BLaER1 (cell line): ENCODE measurements at regions not wholly inside any gene's neighbourhood (a gene's known extent, or its start where the extent isn't known, plus 50 kb on each side); places are given as distances from the start of the nearest gene placed in this dataset.

Experiments used
- H3K27ac ChIP-seq: shearing (Covaris generic); formaldehyde crosslinking; 2 replicates; pipeline ENCODE4 v1.8.1; 2022
- H3K27me3 ChIP-seq: shearing (Covaris generic); formaldehyde crosslinking; 2 replicates; pipeline ENCODE4 v1.8.1; 2022
- H3K36me3 ChIP-seq: shearing (Covaris generic); formaldehyde crosslinking; 2 replicates; pipeline ENCODE4 v1.8.1; 2022
- H3K4me1 ChIP-seq: shearing (Covaris generic); formaldehyde crosslinking; 2 replicates; pipeline ENCODE4 v1.8.1; 2022
- H3K4me2 ChIP-seq: shearing (Covaris generic); formaldehyde crosslinking; 2 replicates; pipeline ENCODE4 v1.8.1; 2022
- H3K4me3 ChIP-seq: shearing (Covaris generic); formaldehyde crosslinking; 2 replicates; pipeline ENCODE4 v1.8.1; 2022
- H3K9ac ChIP-seq: shearing (Covaris generic); formaldehyde crosslinking; 2 replicates; pipeline ENCODE4 v1.8.1; 2022
- H3K9me3 ChIP-seq: shearing (Covaris generic); formaldehyde crosslinking; 2 replicates; pipeline ENCODE4 v1.8.1; 2022
- H4K20me1 ChIP-seq: shearing (Covaris generic); formaldehyde crosslinking; 2 replicates; pipeline ENCODE4 v1.8.1; 2022
- Cebpa-rat ChIP-seq: shearing (Covaris generic); IDR thresholded peaks from 2 replicates; pipeline ENCODE4 v1.8.1; 2022

DNA sequence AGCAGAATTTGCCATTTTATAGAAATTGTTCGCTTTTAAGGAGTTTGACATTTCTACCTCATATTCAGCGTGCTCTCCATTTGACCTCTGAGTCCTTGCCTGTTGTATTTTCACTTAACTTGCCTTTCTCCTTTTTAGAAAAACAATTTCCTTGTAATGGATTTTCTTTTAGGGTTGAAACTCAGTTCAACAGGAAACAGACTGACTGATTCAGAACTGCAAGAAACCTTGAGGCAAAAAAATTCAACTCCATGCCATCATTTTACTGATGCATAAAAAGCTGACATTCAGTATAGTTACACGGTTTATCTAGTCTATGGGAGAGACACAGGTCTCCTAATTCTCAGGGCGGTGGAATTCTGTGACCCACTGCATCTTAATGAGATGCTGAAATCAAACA is 59.8 kb downstream of the MRPS30 start:
- no peak overlapping the region for H3K9ac ChIP-seq
- TF ChIP-seq Cebpa-rat = no peak

DNA sequence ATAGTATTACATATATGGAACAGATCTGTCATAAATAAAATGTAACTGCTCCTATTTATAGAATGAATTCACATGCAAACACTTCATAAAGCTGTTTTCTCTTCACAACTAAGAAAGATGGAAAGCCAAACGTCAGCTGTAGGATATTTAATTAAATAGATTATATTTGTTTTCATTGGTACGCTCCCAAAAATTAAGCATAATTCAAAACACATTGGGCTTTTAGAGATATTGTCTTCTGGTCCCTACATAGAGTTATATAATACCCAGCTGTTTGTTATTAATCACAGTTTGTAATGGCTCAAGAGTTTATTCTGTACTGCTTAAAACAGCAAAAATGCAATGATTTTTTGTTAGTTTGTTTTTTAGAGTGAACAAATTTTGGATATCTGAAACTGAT is 61.2 kb downstream of the MRPS30 start:
- no peak overlapping the region for H3K4me3 ChIP-seq
- no peaks in the 10 kb centered on the region for H3K36me3 ChIP-seq
- no peak overlapping the region for H3K27ac ChIP-seq
- H3K9ac ChIP-seq = no peak overlapping the region
- H3K9me3 ChIP-seq = no peaks in the 10 kb centered on the region
- no peak overlapping the region for H3K4me2 ChIP-seq
- H4K20me1 ChIP-seq = no peaks in the 10 kb centered on the region
- H3K27me3 ChIP-seq = no peaks in the 10 kb centered on the region
- no peak for TF ChIP-seq Cebpa-rat
- no peaks in the 10 kb centered on the region for H3K4me1 ChIP-seq

More for the DNA sequence above, 59.8 kb downstream of the MRPS30 start:
- Histone ChIP-seq H4K20me1 (no peaks in the 10 kb centered on the region), H3K4me3 (no peak overlapping the region), H3K4me2 (no peak overlapping the region), H3K4me1 (no peaks in the 10 kb centered on the region), H3K27ac (no peak overlapping the region), H3K9me3 (no peaks in the 10 kb centered on the region), H3K36me3 (no peaks in the 10 kb centered on the region), H3K27me3 (no peaks in the 10 kb centered on the region)

DNA sequence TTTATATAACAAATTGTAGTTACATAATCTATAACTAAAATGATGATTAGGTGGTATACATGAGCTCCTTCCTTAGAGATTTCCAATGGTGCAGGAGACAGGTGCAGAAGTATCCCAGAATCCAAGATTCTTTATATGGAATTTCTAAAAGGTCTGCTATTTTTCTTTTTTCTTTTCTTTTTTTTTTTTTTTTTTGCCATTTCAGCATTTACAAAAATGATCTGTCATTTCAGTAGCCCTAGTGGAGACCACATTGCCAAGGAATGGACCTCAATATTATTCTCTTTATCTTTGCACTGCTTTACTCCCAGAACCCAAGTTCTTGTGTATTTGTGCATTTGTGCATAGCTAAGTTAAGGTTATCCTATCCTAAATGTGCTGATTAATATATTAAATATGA is 61.7 kb downstream of the MRPS30 start:
- TF ChIP-seq Cebpa-rat = no peak
- no peaks in the 10 kb centered on the region for H3K36me3 ChIP-seq
- H3K9me3 ChIP-seq = no peaks in the 10 kb centered on the region
- H4K20me1 ChIP-seq = no peaks in the 10 kb centered on the region
- H3K4me2 ChIP-seq = no peak overlapping the region
- H3K9ac ChIP-seq = no peak overlapping the region
- H3K4me1 ChIP-seq = no peaks in the 10 kb centered on the region
- H3K4me3 ChIP-seq = no peak overlapping the region
- H3K27me3 ChIP-seq = no peaks in the 10 kb centered on the region
- H3K27ac ChIP-seq = no peak overlapping the region

DNA sequence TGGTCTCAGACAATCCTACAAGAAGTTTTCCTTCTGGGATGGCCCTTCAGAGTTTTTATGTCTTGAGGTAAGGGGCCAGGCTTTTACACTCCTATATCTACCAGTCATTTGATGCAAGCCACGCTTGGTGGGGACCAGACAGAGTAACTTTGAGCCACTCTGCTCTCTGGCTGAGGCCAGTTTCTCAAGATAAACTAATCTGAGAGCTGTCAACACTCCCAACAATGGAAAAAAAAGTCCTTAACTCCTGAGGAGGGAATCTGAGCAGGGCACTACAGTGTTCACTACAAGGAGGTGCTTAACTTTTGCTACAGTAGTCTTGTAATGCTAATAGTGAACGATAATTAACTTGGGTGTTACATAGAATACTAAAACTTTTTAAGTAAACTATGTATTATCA is 62.7 kb downstream of the MRPS30 start:
- no peak for TF ChIP-seq Cebpa-rat
- H3K9me3 ChIP-seq = no peaks in the 10 kb centered on the region

DNA sequence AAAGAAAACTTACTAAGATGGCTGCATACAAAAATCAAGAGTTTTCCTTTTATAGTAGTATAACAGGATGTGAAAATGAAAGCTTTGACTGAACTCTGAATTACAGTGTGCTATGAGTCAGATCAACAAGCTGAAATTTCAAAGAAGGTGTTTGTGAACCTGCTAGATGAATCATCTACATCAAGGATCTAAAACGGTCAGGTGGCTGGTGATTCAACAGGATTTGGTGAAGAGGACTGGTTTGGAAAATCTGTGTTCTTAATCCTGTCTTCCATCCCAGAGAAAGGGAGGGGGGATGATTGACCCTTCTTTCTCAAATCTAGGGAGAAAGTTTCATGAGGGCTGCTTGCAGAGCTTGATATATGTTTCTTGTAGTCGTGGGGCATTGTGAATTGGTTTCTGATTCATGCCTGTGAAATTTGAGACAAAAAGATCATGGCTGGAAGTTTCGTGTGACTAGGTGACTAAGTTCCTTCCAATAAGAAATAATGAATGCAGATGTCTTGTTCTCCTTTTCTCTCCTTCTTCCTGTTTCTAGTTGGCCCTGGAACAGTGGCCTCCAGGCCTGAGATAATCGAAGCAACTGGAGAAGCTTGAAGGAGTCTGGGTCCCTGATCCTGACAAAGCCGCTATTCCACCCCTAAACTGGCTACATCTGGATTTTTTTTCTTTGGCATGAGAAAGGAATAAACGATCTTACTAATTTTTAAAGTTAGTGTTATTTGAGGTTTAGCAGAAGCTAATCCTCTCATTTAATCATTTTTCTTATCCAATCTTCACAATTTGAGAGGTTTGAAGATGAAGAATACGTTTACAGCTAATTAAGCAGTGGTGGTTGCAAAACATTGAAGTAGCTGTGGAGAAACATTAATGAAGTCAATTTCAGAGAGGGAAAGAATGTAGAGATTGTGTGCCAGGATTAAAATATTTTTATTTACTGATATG is 67.2 kb downstream of the MRPS30 start:
- H3K9ac ChIP-seq = no peak overlapping the region
- no peaks in the 10 kb centered on the region for H3K4me1 ChIP-seq
- no peak overlapping the region for H3K4me2 ChIP-seq
- no peak overlapping the region for H3K27ac ChIP-seq
- no peak for TF ChIP-seq Cebpa-rat
- H3K9me3 ChIP-seq = no peaks in the 10 kb centered on the region
- H3K4me3 ChIP-seq = no peak overlapping the region
- no peaks in the 10 kb centered on the region for H3K27me3 ChIP-seq
- H3K36me3 ChIP-seq = no peaks in the 10 kb centered on the region
- no peaks in the 10 kb centered on the region for H4K20me1 ChIP-seq

More for the DNA sequence above, 62.7 kb downstream of the MRPS30 start:
- Histone ChIP-seq H3K4me2 (no peak overlapping the region), H3K36me3 (no peaks in the 10 kb centered on the region), H3K27ac (no peak overlapping the region), H3K9ac (no peak overlapping the region), H4K20me1 (no peaks in the 10 kb centered on the region), H3K4me1 (no peaks in the 10 kb centered on the region), H3K4me3 (no peak overlapping the region), H3K27me3 (no peaks in the 10 kb centered on the region)

DNA sequence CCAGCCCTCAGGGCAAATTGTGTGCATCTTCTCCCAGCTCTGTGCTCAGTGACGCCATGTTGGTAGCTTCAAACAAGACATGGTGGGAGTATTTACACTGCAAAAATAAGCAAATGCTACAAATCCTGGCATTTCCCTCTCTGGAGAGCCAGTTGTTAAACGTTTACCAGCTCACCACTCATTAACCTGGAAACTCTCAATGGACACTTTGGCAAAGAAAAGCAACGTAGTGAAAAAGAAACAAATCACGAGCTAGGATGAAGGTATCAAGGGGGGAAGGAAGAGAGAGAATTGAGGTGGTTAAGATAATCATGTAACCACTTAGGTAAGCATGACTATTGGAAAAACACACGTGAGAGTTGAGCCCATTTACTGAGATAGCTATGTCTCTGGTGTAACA is 72.5 kb downstream of the MRPS30 start:
- H3K4me1 ChIP-seq = no peaks in the 10 kb centered on the region
- H3K36me3 ChIP-seq = no peaks in the 10 kb centered on the region
- H3K27ac ChIP-seq = no peak overlapping the region
- H3K9ac ChIP-seq = no peak overlapping the region
- H3K9me3 ChIP-seq = peaks cover 14% of the 10 kb centered on the region
- H3K27me3 ChIP-seq = no peaks in the 10 kb centered on the region
- TF ChIP-seq Cebpa-rat = no peak
- H4K20me1 ChIP-seq = no peaks in the 10 kb centered on the region
- H3K4me2 ChIP-seq = no peak overlapping the region
- no peak overlapping the region for H3K4me3 ChIP-seq

DNA sequence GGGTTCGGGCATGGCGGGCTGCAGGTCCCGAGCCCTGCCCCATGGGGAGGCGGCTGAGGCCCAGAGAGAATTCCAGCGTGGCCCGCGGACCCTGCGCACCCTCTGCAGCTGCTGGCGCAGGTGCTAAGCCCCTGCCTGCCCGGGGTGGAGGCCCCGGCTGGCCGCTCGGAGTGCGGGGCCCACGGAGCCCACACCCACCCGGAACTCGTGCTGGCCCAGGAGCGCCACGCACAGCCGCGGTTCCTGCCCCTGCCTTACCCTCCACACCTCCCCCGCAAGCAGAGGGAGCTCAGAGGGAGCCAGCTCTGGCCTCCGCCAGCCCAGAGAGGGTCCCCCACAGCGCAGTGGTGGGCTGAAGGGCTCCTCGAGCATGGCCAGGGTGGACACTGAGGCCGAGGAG is 75.3 kb downstream of the MRPS30 start:
- Histone ChIP-seq H4K20me1 (no peaks in the 10 kb centered on the region), H3K4me1 (no peaks in the 10 kb centered on the region), H3K36me3 (no peaks in the 10 kb centered on the region), H3K9ac (no peak overlapping the region), H3K27me3 (no peaks in the 10 kb centered on the region), H3K4me3 (no peak overlapping the region), H3K27ac (no peak overlapping the region), H3K9me3 (peaks cover 14% of the 10 kb centered on the region), H3K4me2 (no peak overlapping the region)
- no peak for TF ChIP-seq Cebpa-rat

DNA sequence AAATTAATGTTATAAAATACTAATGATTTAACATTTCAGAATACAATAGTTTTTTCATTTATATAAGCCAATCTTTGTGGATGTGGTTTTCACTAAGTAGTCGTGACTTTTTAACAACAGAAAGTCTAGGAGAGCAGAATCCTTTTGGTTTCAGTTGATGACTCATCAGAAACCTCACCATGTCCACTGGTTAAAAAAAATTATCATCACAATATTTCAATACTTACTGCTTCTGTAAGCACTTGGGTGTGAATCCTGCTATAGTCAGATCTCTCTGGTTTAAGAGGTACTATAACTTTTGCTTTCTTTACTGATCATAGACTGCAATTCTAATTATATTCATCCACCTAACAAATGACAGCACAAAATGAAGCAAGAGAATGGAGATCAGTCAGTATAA is 77.2 kb downstream of the MRPS30 start:
- Histone ChIP-seq H3K36me3 (no peaks in the 10 kb centered on the region), H3K27ac (no peak overlapping the region), H3K9ac (no peak overlapping the region), H3K4me1 (no peaks in the 10 kb centered on the region), H3K4me3 (no peak overlapping the region), H3K27me3 (no peaks in the 10 kb centered on the region), H4K20me1 (no peaks in the 10 kb centered on the region), H3K9me3 (peaks cover 14% of the 10 kb centered on the region), H3K4me2 (no peak overlapping the region)
- TF ChIP-seq Cebpa-rat = no peak

DNA sequence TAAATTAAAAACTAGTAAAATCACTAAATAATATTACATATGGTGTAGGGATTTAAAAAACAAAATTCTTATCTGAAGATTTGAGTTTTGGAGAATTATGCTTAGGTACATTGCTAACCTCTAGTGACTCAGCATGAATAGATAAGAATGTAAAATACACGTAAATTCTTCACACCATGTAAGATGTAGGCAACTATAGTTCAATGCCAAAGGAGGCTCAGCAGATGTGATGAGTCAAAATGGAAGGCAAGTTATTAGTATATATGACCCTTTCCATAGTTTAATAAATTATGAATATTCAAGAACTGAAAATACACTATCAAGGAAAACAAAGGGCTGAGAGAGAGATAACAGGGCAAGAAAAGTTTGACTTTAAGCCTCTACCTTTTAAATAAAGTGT is 79.0 kb downstream of the MRPS30 start:
- Histone ChIP-seq H3K4me1 (no peaks in the 10 kb centered on the region), H3K36me3 (no peaks in the 10 kb centered on the region), H3K27me3 (no peaks in the 10 kb centered on the region), H3K9me3 (peaks cover 14% of the 10 kb centered on the region), H3K4me3 (no peak overlapping the region), H4K20me1 (no peaks in the 10 kb centered on the region), H3K4me2 (no peak overlapping the region), H3K27ac (no peak overlapping the region), H3K9ac (no peak overlapping the region)
- no peak for TF ChIP-seq Cebpa-rat

DNA sequence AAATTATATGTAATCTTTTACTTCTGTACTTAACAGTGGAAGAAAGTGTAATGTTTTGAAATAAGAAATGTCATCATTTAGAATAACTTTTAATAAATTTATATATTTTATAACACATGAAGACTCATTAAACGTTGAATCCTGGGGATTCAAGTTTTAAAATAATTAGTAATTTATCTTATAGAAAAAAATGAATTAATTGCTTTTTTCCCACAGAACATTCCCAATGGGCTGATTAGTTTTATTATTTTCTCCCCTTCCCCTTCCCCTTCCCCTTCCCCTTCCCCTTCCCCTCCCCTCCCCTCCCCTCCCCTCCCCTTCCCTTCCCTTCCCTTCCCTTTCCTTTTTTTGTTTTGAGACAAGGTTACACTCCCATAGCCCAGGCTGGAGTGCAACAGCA is 79.7 kb downstream of the MRPS30 start:
- H3K4me3 ChIP-seq = no peak overlapping the region
- H3K9me3 ChIP-seq = peaks cover 8% of the 10 kb centered on the region
- no peak for TF ChIP-seq Cebpa-rat
- H3K4me2 ChIP-seq = no peak overlapping the region
- H3K4me1 ChIP-seq = no peaks in the 10 kb centered on the region
- H3K27ac ChIP-seq = no peak overlapping the region
- H3K36me3 ChIP-seq = no peaks in the 10 kb centered on the region
- no peaks in the 10 kb centered on the region for H3K27me3 ChIP-seq
- H4K20me1 ChIP-seq = no peaks in the 10 kb centered on the region
- no peak overlapping the region for H3K9ac ChIP-seq

DNA sequence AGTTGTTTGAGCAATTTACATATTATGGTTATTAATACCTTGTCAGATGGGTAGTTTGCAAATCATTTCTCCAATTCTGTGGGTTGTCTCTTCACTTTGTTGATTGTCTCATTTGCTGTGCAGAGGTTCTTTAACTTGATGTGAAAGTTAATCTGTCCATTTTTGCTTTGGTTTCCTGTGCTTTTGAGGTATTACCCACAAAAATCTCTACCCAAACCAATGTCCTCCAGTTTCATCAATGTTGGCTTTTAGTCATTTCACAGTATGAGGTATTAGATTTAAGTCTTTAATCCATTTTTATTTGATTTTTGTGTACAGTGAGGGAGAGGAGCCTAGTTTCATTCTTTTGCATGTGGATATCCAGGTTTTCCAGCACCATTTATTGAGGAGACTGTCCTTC is 82.4 kb downstream of the MRPS30 start:
- no peaks in the 10 kb centered on the region for H3K9me3 ChIP-seq
- no peak overlapping the region for H3K4me3 ChIP-seq

More for the DNA sequence above, 82.4 kb downstream of the MRPS30 start:
- no peaks in the 10 kb centered on the region for H3K27me3 ChIP-seq
- H4K20me1 ChIP-seq = no peaks in the 10 kb centered on the region
- H3K4me2 ChIP-seq = no peak overlapping the region
- no peak for TF ChIP-seq Cebpa-rat
- H3K27ac ChIP-seq = no peak overlapping the region
- no peaks in the 10 kb centered on the region for H3K36me3 ChIP-seq
- H3K4me1 ChIP-seq = no peaks in the 10 kb centered on the region
- no peak overlapping the region for H3K9ac ChIP-seq
